Forelimb muscle (tissue), 1 donor: ENCODE measurements at regions not wholly inside any gene's neighbourhood (a gene's known extent, or its start where the extent isn't known, plus 50 kb on each side); places are given as distances from the start of the nearest gene placed in this dataset.

ENCODE experiments used
- DNase-seq: peaks from one replicate; pipeline ENCODE4 v3.0.0-alpha.2; 2013; ENCODE audit warnings: low read depth

- DNase-seq = no peak
These were observed 603.2 kb upstream of the ID2 start for GRCh38 chr2:8078705-8079104.

DNA sequence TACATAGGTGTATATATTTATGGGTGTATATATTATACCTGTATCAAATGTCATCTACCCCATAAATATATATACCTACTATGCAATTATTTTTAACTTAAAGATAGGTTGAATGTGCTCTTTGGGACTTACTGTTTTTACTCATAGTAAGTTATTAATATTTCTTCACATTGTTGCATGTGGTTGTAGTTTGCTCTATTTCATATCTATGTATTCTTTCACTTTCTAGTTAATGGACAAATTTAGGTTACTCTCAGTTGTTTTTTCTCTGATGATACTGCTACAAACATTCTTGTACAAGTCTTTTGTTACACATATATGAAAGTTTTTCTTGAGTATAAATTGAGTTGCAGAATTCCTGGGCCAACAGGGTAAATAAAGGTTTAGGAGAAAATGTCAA lies 601.8 kb upstream of the ID2 start:
- no peak for DNase-seq

DNA sequence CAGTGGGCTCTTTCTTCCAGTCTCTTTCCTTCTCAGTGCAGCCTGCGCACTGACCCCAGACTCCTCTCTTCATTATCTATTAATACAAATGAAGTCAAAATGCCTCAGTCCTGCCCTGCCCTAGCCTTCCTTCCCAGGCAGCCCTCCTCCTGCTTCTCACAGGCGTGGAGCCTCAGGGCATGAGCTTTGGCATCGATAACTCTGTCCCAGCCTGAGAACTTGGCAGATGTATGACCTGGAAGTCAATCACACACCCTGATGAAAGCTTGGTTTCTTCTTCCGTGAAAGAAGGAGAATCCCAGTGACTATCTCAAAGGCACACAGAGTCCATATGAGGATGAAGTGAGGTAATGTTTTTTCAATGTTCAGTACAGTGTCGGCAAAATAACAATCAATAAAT lies 600.7 kb upstream of the ID2 start:
- DNase-seq = no peak

DNA sequence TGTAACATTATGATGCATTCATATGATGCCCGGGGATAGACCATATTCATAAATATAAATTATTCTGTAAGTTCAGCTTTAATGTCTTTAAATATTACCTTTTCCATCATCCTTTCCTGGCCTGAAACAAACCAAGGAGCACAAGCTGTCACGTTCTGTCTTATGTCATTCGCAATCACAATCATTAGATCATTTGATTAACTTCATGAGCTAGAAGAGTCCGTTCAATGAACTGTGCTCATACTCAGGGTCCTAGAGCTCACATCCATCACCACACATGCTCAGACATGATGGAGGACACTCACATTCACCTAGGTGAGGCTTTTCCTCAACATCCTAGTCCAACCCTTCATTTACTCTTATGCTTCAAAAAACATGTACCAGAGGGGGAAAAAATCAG lies 599.0 kb upstream of the ID2 start:
- DNase-seq = no peak

DNA sequence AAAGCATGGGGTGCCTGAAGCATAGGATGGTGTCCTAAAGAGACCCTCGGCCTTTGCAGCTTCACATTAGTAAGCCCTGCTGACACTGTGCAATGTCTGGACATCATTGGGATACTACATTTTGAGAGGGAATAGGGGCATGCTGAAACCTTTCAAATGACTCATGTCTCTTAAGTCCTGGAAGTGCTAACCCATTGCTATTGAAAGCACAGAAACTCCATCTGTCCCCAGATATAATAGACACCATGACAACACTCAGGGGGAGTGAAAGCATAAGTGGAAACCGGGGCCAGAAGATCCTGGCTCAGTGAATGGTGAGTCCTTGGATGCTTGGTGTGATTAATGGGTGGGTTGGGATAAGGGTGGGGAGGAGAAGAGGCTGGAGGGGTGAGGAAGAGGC lies 595.5 kb upstream of the ID2 start:
- no peak for DNase-seq

DNA sequence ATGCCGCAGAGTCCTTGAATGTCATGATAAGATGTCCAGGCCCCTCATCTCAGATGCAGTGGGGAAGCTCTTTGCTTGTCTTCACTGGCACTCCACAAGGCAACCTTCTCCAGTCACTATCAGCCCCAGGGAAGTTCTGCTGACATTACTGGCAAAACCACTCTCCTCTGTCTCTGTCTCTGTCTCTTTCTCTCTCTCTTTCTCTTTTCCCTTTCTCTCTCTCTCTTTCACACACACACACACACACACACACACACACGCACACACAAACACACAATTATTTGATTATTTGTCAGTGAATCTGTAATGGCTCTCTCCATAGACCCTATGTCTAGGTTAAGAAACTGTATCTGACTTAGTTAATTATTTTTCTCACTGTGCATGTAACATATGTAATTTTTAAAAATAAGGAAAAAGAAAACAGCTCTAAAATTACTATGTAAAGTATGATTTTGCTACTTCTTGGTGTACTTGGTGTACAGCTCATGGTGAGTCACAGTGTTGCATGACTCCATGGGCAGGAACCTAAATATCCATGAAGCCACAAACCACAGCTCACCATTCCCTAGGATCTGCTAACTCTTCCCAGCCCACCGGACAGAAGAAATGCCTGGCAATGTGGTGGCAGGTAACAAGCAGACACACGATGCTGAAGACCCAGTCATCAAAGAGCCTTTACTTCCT lies 594.9 kb upstream of the ID2 start:
- no peak for DNase-seq

DNA sequence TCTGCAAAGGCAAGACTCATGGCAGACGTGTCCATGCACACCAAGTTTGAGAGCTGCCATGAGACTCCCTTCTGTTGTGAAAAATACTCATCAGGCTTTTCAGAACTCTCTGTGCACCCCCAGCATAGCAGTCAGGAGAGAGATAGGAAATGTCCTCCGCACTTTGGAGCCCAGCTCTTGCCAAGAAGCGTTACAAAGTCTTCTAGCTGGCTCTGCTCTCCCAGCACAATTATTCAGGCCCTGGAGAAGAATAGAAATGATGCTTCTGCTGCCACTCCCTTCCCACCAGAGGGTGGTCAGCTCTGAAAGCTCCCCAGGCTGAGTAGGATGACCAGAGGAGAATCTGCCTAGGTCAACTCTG lies 594.4 kb upstream of the ID2 start:
- DNase-seq = no peak

GRCh38 chr2:8088810-8089209 lies 593.0 kb upstream of the ID2 start:
- DNase-seq = no peak

GRCh38 chr2:8089596-8089995 lies 592.3 kb upstream of the ID2 start:
- DNase-seq = no peak

- no peak for DNase-seq
These were observed 590.8 kb upstream of the ID2 start for GRCh38 chr2:8090748-8091700.

- DNase-seq = no peak
These were observed 587.3 kb upstream of the ID2 start for GRCh38 chr2:8094526-8094925.

GRCh38 chr2:8095978-8096377 lies 585.9 kb upstream of the ID2 start:
- DNase-seq = no peak

- no peak for DNase-seq
These were observed 585.4 kb upstream of the ID2 start for GRCh38 chr2:8096484-8096883.

DNA sequence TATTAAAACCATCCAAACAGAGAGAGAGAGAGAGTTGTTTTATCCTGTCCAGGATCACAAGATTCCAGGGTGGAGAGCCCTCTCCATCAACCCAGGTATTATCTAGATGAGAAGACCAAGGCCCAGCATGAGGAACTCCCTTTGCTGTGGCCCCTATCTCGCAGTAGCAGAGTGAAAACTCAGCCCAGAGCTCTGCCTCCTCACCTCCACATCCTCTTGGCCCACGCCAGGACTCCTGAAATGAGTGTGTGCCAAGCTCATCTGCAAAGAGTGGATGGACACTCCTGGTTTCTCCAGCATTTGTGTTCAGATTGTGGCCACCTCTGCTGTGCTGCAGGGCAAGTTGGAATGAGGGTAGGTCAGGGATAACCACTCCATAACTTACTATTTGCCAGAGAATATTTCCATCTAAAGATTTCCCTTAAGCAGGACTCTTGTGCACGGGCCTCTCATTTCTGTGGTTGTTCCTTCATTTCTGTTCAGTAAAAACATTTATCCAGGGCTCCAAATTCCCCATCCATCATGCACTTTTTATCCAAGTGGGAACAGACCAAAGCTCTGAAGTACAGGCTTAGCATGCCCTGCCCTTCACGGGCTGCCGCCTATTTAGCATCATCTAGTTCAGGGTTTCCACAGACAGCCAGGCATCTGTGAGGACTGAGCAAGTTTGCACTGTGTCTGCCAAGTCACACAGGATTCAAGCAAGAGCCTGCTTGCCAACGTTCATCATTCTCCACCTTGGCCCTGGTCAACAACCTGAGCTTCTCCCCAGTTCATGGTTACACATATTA lies 583.2 kb upstream of the ID2 start:
- no peak for DNase-seq

DNA sequence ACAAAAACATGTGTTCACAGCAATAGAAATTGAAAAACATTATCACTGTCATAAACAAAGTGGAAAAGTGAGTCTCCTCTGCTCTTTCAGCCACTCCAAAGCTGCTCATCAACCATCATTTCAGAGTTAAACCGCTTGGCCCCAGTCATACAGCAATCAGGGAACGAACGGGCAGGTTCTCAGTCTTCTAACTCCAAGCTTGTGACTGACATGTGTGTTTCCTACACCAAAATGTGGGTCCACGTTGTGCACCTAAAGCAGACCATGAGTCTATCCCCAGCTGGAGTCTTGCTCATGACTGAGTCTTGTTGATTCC lies 582.6 kb upstream of the ID2 start:
- no peak for DNase-seq

- DNase-seq = no peak
These were observed 580.1 kb upstream of the ID2 start for GRCh38 chr2:8101614-8102277.

GRCh38 chr2:8102470-8102869 lies 579.4 kb upstream of the ID2 start:
- no peak for DNase-seq

GRCh38 chr2:8103085-8103708 lies 578.7 kb upstream of the ID2 start:
- DNase-seq = no peak

DNA sequence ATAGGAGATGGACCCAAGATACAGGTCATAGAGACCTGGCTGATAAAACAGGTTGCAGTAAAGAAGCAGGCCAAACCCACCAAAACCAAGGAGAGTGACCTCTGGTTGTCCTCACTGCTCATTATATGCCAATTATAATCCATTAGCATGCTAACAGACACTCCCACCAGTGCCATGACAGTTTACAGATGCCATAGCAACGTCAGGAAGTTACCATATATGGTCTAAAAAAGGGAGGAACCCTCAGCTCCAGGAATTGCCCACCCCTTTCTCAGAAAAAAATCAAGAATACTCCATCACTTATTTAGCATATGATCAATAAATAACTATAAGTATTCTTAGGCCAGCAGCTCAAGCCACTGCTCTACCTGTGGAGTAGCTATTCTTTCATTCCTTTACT lies 574.7 kb upstream of the ID2 start:
- no peak for DNase-seq

- DNase-seq = no peak
These were observed 574.1 kb upstream of the ID2 start for GRCh38 chr2:8107621-8108378.

- no peak for DNase-seq
These were observed 571.1 kb upstream of the ID2 start for GRCh38 chr2:8110716-8111115.
